ENCODE measurements at regions not wholly inside any gene's neighbourhood (a gene's known extent, or its start where the extent isn't known, plus 50 kb on each side); places are given as distances from the start of the nearest gene placed in this dataset.

DNA sequence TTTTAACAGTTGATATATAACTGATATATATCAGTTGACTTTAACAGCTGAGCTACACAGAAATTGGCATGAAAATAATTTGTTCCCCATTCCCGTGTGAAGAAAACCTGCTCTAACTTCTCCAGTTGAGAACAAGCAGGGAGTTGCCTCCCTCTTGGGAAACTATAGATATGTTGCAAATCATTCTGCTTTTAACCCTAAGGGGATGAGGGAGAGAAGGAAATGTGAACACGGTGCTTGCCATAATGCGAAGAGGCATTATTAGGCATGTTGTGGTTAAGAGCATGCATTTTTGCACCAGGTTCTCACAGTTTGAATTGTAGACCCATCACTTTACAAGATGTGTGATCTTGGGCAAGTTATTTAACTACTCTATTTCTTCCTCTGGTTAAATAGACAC lies 453.7 kb downstream of the TENT5A start:
- Histone ChIP-seq H3K27me3 (no peaks in the 10 kb centered on the region), H3K27ac (no peak overlapping the region), H3K36me3 (no peaks in the 10 kb centered on the region), H3K4me1 (no peaks in the 10 kb centered on the region), H3K9me3 (no peaks in the 10 kb centered on the region), H3K4me3 (no peak overlapping the region)
- DNase-seq (ENCODE audit: low spot score in 2 of 2) = no peak
- intact Hi-C loops (cut with DNase I) = no loop called here
- TF ChIP-seq CTCF (IDR thresholded peaks at IDR 0.05) = no peak

DNA sequence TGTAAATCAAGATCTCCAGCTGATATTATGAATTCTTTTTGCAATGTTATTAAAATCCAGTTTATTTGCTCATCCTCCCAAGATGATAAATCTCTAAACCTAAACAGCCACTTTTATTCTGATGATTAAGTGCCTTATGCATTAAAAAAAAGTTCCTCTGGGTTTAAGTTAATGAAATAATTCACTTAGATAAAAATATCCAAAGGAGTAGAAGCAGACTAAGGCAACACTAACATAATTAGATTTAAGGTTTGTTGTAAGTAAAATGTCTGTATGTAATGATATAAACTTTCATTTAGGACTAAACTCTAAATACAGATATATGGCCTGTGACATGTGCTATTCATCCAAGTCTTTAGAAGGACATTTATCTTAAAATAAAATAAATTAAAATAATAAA lies 457.2 kb downstream of the TENT5A start:
- no peak for DNase-seq (ENCODE audit: low spot score in 2 of 2)
- Histone ChIP-seq H3K27me3 (no peaks in the 10 kb centered on the region), H3K27ac (no peak overlapping the region), H3K9me3 (no peaks in the 10 kb centered on the region), H3K36me3 (no peaks in the 10 kb centered on the region), H3K4me1 (no peaks in the 10 kb centered on the region), H3K4me3 (no peak overlapping the region)
- intact Hi-C loops (cut with DNase I) = no loop called here
- TF ChIP-seq CTCF (IDR thresholded peaks at IDR 0.05) = no peak

GRCh38 chr6:81293896-81294295 lies 458.6 kb downstream of the TENT5A start:
- intact Hi-C loops (cut with DNase I) = no loop called here
- Histone ChIP-seq H3K9me3 (no peaks in the 10 kb centered on the region), H3K4me1 (no peaks in the 10 kb centered on the region), H3K4me3 (no peak overlapping the region), H3K36me3 (no peaks in the 10 kb centered on the region), H3K27me3 (no peaks in the 10 kb centered on the region), H3K27ac (no peak overlapping the region)
- no peak for DNase-seq (ENCODE audit: low spot score in 2 of 2)
- TF ChIP-seq CTCF (IDR thresholded peaks at IDR 0.05) = no peak

- intact Hi-C loops (cut with DNase I) = no loop called here
- Histone ChIP-seq H3K36me3 (no peaks in the 10 kb centered on the region), H3K4me1 (no peaks in the 10 kb centered on the region), H3K9me3 (no peaks in the 10 kb centered on the region), H3K4me3 (no peak overlapping the region), H3K27ac (no peak overlapping the region), H3K27me3 (no peaks in the 10 kb centered on the region)
- no peak for TF ChIP-seq CTCF (IDR thresholded peaks at IDR 0.05)
- DNase-seq (ENCODE audit: low spot score in 2 of 2) = no peak
Measured at GRCh38 chr6:81289229-81289628, 463.3 kb downstream of the TENT5A start.

DNA sequence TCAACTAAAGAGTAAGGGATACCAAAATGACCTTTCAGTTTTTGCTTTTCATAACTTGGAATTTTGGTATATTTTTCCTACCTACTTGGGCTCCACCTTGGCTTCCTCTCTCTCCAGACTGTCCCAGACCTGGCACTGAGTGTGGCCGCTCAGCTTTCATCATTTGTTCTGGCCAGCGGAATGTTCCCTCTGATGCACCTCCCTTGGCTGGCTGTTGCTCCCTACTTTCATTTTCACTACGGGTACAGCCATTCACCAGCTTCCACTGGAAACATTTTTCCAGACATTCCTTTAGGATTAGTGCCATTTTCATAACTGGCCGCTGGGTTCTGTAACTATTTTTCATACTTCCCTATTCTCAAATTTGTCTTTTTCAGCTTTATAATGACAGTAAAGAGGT lies 487.4 kb downstream of the TENT5A start:
- DNase-seq (ENCODE audit: low spot score in 2 of 2) = peak in 1 of 2 donors; percentile 80
- H3K27me3 ChIP-seq = no peaks in the 10 kb centered on the region
- intact Hi-C loops (cut with DNase I) = loop anchor here (2.0 to 10.0 kb wide), 3 partner anchors 138 to 750 kb away; partner anchors contain the start of gene TENT5A
- no peak for TF ChIP-seq CTCF (IDR thresholded peaks at IDR 0.05)
- no peaks in the 10 kb centered on the region for H3K9me3 ChIP-seq
- H3K4me3 ChIP-seq = peak overlapping the region; percentile 43 to 57
- H3K27ac ChIP-seq = peak overlapping the region; percentile 68 to 69
- H3K36me3 ChIP-seq = no peaks in the 10 kb centered on the region
- H3K4me1 ChIP-seq = peaks cover 0 to 2% of the 10 kb centered on the region in 2 donors
